IMR-90 (cell line): ENCODE measurements at regions not wholly inside any gene's neighbourhood (a gene's known extent, or its start where the extent isn't known, plus 50 kb on each side); places are given as distances from the start of the nearest gene placed in this dataset.

Source experiments
- CTCF ChIP-seq: conservative IDR thresholded peaks from 2 replicates; pipeline ENCODE4 v1.5.1; 2012; ENCODE audit warnings: mild to moderate bottlenecking, low read depth, low read length, improper control_type of control experiment
- MAFK ChIP-seq: IDR thresholded peaks from 2 replicates; pipeline ENCODE4 v1.6.1; 2012; ENCODE audit warnings: low read depth, low read length, improper control_type of control experiment
- MXI1 ChIP-seq: IDR thresholded peaks from 2 replicates; pipeline ENCODE4 v1.6.1; 2012; ENCODE audit warnings: low read depth, mild to moderate bottlenecking, low read length, moderate library complexity, borderline replicate concordance
- POLR2A ChIP-seq: IDR thresholded peaks from 2 replicates; pipeline ENCODE4 v1.6.1; 2012; ENCODE audit warnings: mild to moderate bottlenecking, low read depth, low read length
- RCOR1 ChIP-seq: IDR thresholded peaks from 2 replicates; pipeline ENCODE4 v1.6.1; 2012; ENCODE audit warnings: mild to moderate bottlenecking, low read length, improper control_type of control experiment; ENCODE audit not compliant: insufficient replicate concordance

- TF ChIP-seq CTCF = no peak
- TF ChIP-seq POLR2A = no peak
- TF ChIP-seq MAFK = no peak
- TF ChIP-seq MXI1 = no peak
- TF ChIP-seq RCOR1 = no peak
These were observed 569.8 kb upstream of the ADAMTS16 start for GRCh38 chr5:4570047-4570995.
